ENCODE measurements at regions not wholly inside any gene's neighbourhood (a gene's known extent, or its start where the extent isn't known, plus 50 kb on each side); places are given as distances from the start of the nearest gene placed in this dataset.
"Not testable (repeated sequence)": the region's sequence is repeated elsewhere in the genome, so short reads cannot be mapped to it uniquely, and the experiment has no call there.

DNA sequence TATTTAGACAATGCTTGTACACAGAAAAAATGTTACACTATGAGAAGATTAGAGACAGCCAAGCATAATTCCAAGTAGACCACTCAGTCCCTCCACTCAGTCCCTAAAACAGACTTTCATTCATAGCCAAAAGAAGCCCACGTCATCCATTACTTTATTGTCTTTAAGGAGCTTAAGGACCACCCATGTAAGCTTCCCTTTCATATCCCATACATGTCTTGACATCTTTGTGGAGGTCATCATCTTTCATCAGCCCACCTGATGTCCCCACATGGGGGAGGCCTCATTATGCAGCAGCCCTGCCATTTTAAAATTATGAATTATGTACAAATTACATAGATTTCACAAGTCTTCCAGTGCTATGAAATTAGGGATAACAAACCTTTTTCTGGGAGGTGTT lies 92.6 kb upstream of the PALMD start:
- 85 to 93% methylated on average over 1 of the region's 1 CpG for WGBS, 2 donors
- Histone ChIP-seq H3K4me3 (no peak overlapping the region), H3K27ac (no peak overlapping the region), H3K27me3 (no peaks in the 10 kb centered on the region), H3K9me3 (no peaks in the 10 kb centered on the region), H3K36me3 (no peaks in the 10 kb centered on the region), H3K4me1 (peaks cover 0 to 21% (median 0%) of the 10 kb centered on the region in 3 donors)
- intact Hi-C loops (cut with DNase I) = no loop called here
- no peak for TF ChIP-seq POLR2A (IDR thresholded peaks at IDR 0.05)
- TF ChIP-seq, protein P1, sequence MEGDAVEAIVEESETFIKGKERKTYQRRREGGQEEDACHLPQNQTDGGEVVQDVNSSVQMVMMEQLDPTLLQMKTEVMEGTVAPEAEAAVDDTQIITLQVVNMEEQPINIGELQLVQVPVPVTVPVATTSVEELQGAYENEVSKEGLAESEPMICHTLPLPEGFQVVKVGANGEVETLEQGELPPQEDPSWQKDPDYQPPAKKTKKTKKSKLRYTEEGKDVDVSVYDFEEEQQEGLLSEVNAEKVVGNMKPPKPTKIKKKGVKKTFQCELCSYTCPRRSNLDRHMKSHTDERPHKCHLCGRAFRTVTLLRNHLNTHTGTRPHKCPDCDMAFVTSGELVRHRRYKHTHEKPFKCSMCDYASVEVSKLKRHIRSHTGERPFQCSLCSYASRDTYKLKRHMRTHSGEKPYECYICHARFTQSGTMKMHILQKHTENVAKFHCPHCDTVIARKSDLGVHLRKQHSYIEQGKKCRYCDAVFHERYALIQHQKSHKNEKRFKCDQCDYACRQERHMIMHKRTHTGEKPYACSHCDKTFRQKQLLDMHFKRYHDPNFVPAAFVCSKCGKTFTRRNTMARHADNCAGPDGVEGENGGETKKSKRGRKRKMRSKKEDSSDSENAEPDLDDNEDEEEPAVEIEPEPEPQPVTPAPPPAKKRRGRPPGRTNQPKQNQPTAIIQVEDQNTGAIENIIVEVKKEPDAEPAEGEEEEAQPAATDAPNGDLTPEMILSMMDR (IDR thresholded peaks at IDR 0.05) = no peak
- DNase-seq = no peak

- H3K36me3 ChIP-seq; intact Hi-C loops (cut with DNase I); H3K9me3 ChIP-seq; H3K4me3 ChIP-seq; H3K27ac ChIP-seq; DNase-seq; H3K27me3 ChIP-seq: not testable (repeated sequence)
- H3K4me1 ChIP-seq = peaks cover 0 to 23% (median 0%) of the 10 kb centered on the region in 3 donors
- 43 to 80% methylated on average over 3 of the region's 3 CpGs for WGBS, 2 donors
Observed at GRCh38 chr1:99553819-99554218, 92.1 kb upstream of the PALMD start.

GRCh38 chr1:99554727-99555126 lies 91.2 kb upstream of the PALMD start:
- no peak for DNase-seq
- TF ChIP-seq, protein P1 (IDR thresholded peaks at IDR 0.05) = no peak
- no peak for TF ChIP-seq POLR2A (IDR thresholded peaks at IDR 0.05)
- no peak overlapping the region for H3K4me3 ChIP-seq
- no peaks in the 10 kb centered on the region for H3K27me3 ChIP-seq
- H3K9me3 ChIP-seq = no peaks in the 10 kb centered on the region
- intact Hi-C loops (cut with DNase I) = no loop called here
- H3K27ac ChIP-seq = no peak overlapping the region
- H3K4me1 ChIP-seq = peaks cover 0 to 26% (median 4%) of the 10 kb centered on the region in 3 donors
- 80 to 82% methylated on average over 2 of the region's 2 CpGs for WGBS, 2 donors
- no peaks in the 10 kb centered on the region for H3K36me3 ChIP-seq

DNA sequence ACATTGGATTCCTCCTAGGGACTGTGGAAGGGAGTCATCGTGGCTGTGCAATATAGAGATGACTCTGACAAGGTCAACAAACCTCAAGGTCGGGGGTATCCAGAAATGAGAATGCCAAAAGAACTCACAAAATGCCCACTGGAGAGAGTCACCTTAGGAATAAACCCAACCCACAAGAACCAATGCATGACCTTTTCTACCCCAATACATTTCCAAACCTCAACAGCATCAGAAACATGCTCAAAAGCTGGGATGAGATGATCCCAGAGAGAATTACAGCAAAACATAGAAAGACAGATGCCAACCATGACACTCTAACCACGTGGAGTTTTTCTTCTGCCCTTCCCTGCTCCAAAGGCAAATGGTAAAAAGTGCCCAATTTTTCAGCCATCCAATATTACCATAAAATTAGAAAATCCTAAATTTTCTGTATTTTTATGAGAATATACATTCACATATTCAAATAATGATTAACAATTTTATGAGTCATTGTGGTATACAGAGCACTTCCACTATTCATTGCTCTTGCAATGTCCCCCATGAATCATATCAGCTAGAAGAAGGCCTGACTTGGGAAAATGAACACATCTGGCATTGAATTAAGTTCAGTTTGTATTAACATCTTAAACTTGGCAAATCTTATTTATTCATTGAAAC lies 88.2 kb upstream of the PALMD start:
- no peaks in the 10 kb centered on the region for H3K27me3 ChIP-seq
- no peak for DNase-seq
- intact Hi-C loops (cut with DNase I) = no loop called here

GRCh38 chr1:99559166-99559565 lies 86.7 kb upstream of the PALMD start:
- intact Hi-C loops (cut with DNase I) = no loop called here
- 24 to 37% methylated on average over 2 of the region's 2 CpGs for WGBS, 2 donors

More for the DNA sequence above, 88.2 kb upstream of the PALMD start:
- no peaks in the 10 kb centered on the region for H3K36me3 ChIP-seq
- no peak overlapping the region for H3K4me3 ChIP-seq
- peaks cover 0 to 43% (median 4%) of the 10 kb centered on the region in 3 donors for H3K4me1 ChIP-seq
- H3K27ac ChIP-seq = no peak overlapping the region
- TF ChIP-seq, protein P1 (IDR thresholded peaks at IDR 0.05) = no peak
- TF ChIP-seq POLR2A (IDR thresholded peaks at IDR 0.05) = no peak
- H3K9me3 ChIP-seq = no peaks in the 10 kb centered on the region
- WGBS, 2 donors = 85% methylated on average over 2 to 3 of the region's 3 CpGs

More at GRCh38 chr1:99559166-99559565, 86.7 kb upstream of the PALMD start:
- Histone ChIP-seq H3K27me3 (no peaks in the 10 kb centered on the region), H3K9me3 (no peaks in the 10 kb centered on the region), H3K36me3 (no peaks in the 10 kb centered on the region), H3K4me3 (no peak overlapping the region), H3K27ac (no peak overlapping the region), H3K4me1 (peaks cover 0 to 43% (median 4%) of the 10 kb centered on the region in 3 donors)
- no peak for DNase-seq
- TF ChIP-seq POLR2A (IDR thresholded peaks at IDR 0.05) = no peak
- TF ChIP-seq, protein P1 (IDR thresholded peaks at IDR 0.05) = no peak
